ENCODE measurements at regions not wholly inside any gene's neighbourhood (a gene's known extent, or its start where the extent isn't known, plus 50 kb on each side); places are given as distances from the start of the nearest gene placed in this dataset.

DNA sequence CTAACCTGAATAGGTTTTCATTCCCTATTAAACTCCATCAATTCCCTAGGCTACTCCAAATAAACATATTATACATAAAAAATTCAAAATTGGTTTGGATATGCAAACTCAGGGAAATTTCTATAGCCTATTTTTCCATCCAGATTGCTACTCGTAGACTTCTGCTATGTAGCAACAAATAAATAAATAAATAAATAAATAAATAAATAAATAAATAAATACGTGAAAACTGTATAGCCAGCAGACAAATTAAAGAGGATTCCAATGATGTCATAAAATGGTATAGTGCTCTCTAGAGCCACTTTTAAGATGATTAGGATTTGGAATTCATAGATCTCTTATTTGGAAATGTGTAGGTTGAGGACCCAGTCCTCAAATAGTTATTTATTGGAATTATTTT, 1193.2 kb upstream of the NUDT12 start:
- H3K27me3 Mint-ChIP-seq (ENCODE audit: low read depth), result no peaks in the 10 kb centered on the region
- H3K9me3 Mint-ChIP-seq, result no peaks in the 10 kb centered on the region
- H3K4me3 Mint-ChIP-seq, result no peak overlapping the region
- CTCF ChIA-PET, result no interaction called here
- H3K27ac Mint-ChIP-seq, result no peak overlapping the region
- no peaks in the 10 kb centered on the region for H3K4me1 Mint-ChIP-seq (ENCODE audit: low read depth)
- no peaks in the 10 kb centered on the region for H3K36me3 Mint-ChIP-seq (ENCODE audit: low read depth)
- DNase-seq, result no peak
- intact Hi-C loops (cut with micrococcal nuclease), result no loop called here

GRCh38 chr5:104754311-104754995, 1191.9 kb upstream of the NUDT12 start:
- H3K4me3 Mint-ChIP-seq, result no peak overlapping the region
- H3K27me3 Mint-ChIP-seq (ENCODE audit: low read depth), result no peaks in the 10 kb centered on the region
- H3K9me3 Mint-ChIP-seq, result no peaks in the 10 kb centered on the region
- intact Hi-C loops (cut with micrococcal nuclease), result no loop called here
- H3K36me3 Mint-ChIP-seq (ENCODE audit: low read depth), result no peaks in the 10 kb centered on the region
- CTCF ChIA-PET, result no interaction called here
- no peaks in the 10 kb centered on the region for H3K4me1 Mint-ChIP-seq (ENCODE audit: low read depth)
- DNase-seq, result no peak
- no peak overlapping the region for H3K27ac Mint-ChIP-seq

GRCh38 chr5:104751969-104752368, 1189.4 kb upstream of the NUDT12 start:
- peaks cover 7% of the 10 kb centered on the region for H3K9me3 Mint-ChIP-seq
- CTCF ChIA-PET, result no interaction called here
- no peak overlapping the region for H3K4me3 Mint-ChIP-seq
- no peak for DNase-seq
- no peaks in the 10 kb centered on the region for H3K4me1 Mint-ChIP-seq (ENCODE audit: low read depth)
- H3K27me3 Mint-ChIP-seq (ENCODE audit: low read depth), result no peaks in the 10 kb centered on the region
- intact Hi-C loops (cut with micrococcal nuclease), result no loop called here
- H3K36me3 Mint-ChIP-seq (ENCODE audit: low read depth), result no peaks in the 10 kb centered on the region
- no peak overlapping the region for H3K27ac Mint-ChIP-seq

DNA sequence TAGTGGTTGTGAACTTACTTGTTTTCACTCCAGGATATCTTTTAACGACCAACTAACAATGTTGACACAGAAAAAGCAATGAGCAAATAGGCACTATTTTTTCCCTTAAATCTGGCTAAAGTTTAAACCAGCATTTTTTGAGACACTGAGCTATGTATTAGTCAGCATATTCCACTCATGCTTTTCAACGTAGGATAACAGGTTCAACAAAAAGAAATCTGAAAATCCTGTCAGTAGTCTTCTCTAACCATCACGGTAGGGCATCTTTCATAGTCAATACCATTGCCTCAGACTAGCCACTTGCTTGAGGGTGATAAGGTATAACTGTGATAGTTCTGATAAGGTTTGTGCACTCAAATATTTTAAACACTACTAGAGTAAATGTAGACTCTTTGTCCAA, 1177.3 kb upstream of the NUDT12 start:
- intact Hi-C loops (cut with micrococcal nuclease), result no loop called here
- DNase-seq, result no peak
- H3K4me1 Mint-ChIP-seq (ENCODE audit: low read depth), result no peaks in the 10 kb centered on the region
- CTCF ChIA-PET, result no interaction called here
- peaks cover 4% of the 10 kb centered on the region for H3K9me3 Mint-ChIP-seq
- no peaks in the 10 kb centered on the region for H3K36me3 Mint-ChIP-seq (ENCODE audit: low read depth)
- no peak overlapping the region for H3K27ac Mint-ChIP-seq
- no peaks in the 10 kb centered on the region for H3K27me3 Mint-ChIP-seq (ENCODE audit: low read depth)
- H3K4me3 Mint-ChIP-seq, result no peak overlapping the region

DNA sequence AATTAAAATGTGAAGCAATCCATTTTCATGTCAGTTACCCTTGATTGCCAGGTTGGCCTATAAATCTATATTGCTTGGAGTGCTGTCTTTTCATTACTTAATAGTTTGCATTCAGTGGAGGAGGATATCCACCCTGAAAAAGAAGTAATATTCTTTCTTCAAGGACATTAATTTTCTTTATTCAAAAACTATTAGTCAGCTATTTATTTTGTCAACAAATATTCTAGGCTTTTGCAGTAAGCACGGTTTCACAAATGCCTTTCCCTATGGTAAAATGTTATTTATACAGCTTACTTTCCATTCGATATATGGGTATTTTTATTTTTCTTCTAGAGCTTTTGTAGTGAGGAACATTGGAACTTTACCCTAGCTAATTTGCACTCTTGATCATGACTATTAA, 1176.9 kb upstream of the NUDT12 start:
- Mint-ChIP-seq H3K36me3 (ENCODE audit: low read depth) (no peaks in the 10 kb centered on the region), H3K9me3 (peaks cover 3% of the 10 kb centered on the region), H3K27ac (no peak overlapping the region), H3K4me1 (ENCODE audit: low read depth) (no peaks in the 10 kb centered on the region), H3K4me3 (no peak overlapping the region), H3K27me3 (ENCODE audit: low read depth) (no peaks in the 10 kb centered on the region)
- CTCF ChIA-PET, result no interaction called here
- intact Hi-C loops (cut with micrococcal nuclease), result no loop called here
- no peak for DNase-seq

GRCh38 chr5:104736073-104736472, 1173.5 kb upstream of the NUDT12 start:
- Mint-ChIP-seq H3K36me3 (ENCODE audit: low read depth) (no peaks in the 10 kb centered on the region), H3K27ac (no peak overlapping the region), H3K27me3 (ENCODE audit: low read depth) (no peaks in the 10 kb centered on the region), H3K9me3 (no peaks in the 10 kb centered on the region), H3K4me1 (ENCODE audit: low read depth) (no peaks in the 10 kb centered on the region), H3K4me3 (no peak overlapping the region)
- DNase-seq, result no peak
- CTCF ChIA-PET, result no interaction called here
- intact Hi-C loops (cut with micrococcal nuclease), result no loop called here

DNA sequence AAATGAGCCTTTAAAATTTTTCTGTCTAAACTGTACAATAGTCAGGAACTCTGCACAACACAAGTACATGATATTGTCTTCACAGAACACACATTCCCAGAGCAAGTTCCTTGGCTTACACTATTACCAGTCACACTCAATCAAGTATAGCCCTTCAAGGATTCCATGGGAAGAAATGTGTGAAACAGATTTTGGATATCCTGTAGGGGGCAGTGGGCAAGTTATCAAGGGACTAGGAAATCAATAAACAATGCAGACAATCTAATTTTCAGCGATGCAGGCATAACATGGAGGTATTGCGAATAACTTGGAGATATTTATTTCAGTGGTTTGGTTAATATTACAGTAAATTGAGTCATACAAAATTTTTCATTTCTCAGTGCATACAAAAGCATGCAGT, 1171.5 kb upstream of the NUDT12 start:
- no peaks in the 10 kb centered on the region for H3K36me3 Mint-ChIP-seq (ENCODE audit: low read depth)
- intact Hi-C loops (cut with micrococcal nuclease), result no loop called here
- no peak for DNase-seq
- no peaks in the 10 kb centered on the region for H3K27me3 Mint-ChIP-seq (ENCODE audit: low read depth)
- H3K4me1 Mint-ChIP-seq (ENCODE audit: low read depth), result no peaks in the 10 kb centered on the region
- CTCF ChIA-PET, result no interaction called here
- peaks cover 3% of the 10 kb centered on the region for H3K9me3 Mint-ChIP-seq
- no peak overlapping the region for H3K4me3 Mint-ChIP-seq
- no peak overlapping the region for H3K27ac Mint-ChIP-seq

- H3K9me3 Mint-ChIP-seq, result peaks cover 3% of the 10 kb centered on the region
- intact Hi-C loops (cut with micrococcal nuclease), result no loop called here
- DNase-seq, result no peak
- CTCF ChIA-PET, result no interaction called here
- no peaks in the 10 kb centered on the region for H3K36me3 Mint-ChIP-seq (ENCODE audit: low read depth)
- no peaks in the 10 kb centered on the region for H3K4me1 Mint-ChIP-seq (ENCODE audit: low read depth)
- no peaks in the 10 kb centered on the region for H3K27me3 Mint-ChIP-seq (ENCODE audit: low read depth)
- H3K27ac Mint-ChIP-seq, result no peak overlapping the region
- no peak overlapping the region for H3K4me3 Mint-ChIP-seq
Measured at GRCh38 chr5:104733063-104733669, 1170.6 kb upstream of the NUDT12 start.

DNA sequence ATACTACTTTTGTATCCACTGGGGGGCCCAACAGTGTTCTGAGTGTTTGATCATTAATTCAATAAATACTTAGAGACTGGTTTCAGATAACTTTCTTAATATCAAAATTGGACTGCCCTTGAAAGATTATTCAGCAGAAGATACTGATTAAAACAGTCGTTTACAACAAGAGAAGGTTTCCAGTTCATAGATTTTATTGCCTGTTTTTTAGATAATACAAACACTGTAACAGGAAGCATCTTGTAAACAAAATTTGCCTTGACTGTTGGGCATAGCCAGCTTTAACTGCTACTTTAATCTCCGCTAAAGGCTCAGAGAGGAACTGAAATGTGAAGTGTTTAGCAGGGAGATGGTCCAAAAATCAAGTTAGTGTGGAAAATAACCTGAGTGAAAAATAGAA, 1168.7 kb upstream of the NUDT12 start:
- intact Hi-C loops (cut with micrococcal nuclease), result no loop called here
- Mint-ChIP-seq H3K9me3 (peaks cover 3% of the 10 kb centered on the region), H3K36me3 (ENCODE audit: low read depth) (no peaks in the 10 kb centered on the region), H3K4me3 (no peak overlapping the region), H3K4me1 (ENCODE audit: low read depth) (no peaks in the 10 kb centered on the region), H3K27ac (no peak overlapping the region), H3K27me3 (ENCODE audit: low read depth) (no peaks in the 10 kb centered on the region)
- CTCF ChIA-PET, result no interaction called here
- DNase-seq, result no peak

DNA sequence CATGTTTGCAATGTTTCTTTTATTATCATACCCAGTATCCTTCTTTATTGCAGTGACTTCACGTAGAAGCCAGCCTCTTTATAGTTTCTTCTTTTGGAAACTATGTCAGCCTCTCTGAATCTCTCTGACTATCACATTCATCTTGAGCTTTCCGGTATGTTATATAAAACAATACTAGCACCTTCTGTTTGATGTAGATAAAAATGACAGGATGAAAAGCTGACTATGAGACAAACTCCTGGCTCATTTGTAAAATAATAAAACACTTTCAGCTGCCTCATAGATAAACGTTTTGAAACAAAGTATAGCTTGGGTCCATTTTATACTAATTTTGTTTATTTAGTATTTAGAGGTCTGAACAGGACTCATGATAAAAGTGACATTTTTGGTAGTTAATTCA, 1145.4 kb upstream of the NUDT12 start:
- Mint-ChIP-seq H3K4me1 (ENCODE audit: low read depth) (no peaks in the 10 kb centered on the region), H3K4me3 (no peak overlapping the region), H3K36me3 (ENCODE audit: low read depth) (no peaks in the 10 kb centered on the region), H3K9me3 (peaks cover 20% of the 10 kb centered on the region), H3K27ac (no peak overlapping the region), H3K27me3 (ENCODE audit: low read depth) (no peaks in the 10 kb centered on the region)
- CTCF ChIA-PET, result interaction anchor here (0.7 kb wide), 1 partner anchor 985 kb away, joined by 4 read pairs; no protein-coding TSS in a partner anchor
- no peak for DNase-seq
- intact Hi-C loops (cut with micrococcal nuclease), result no loop called here

GRCh38 chr5:104706600-104706999, 1144.0 kb upstream of the NUDT12 start:
- H3K9me3 Mint-ChIP-seq, result peaks cover 10% of the 10 kb centered on the region
- H3K4me3 Mint-ChIP-seq, result no peak overlapping the region
- H3K27ac Mint-ChIP-seq, result no peak overlapping the region
- CTCF ChIA-PET, result no interaction called here
- DNase-seq, result no peak
- no peaks in the 10 kb centered on the region for H3K27me3 Mint-ChIP-seq (ENCODE audit: low read depth)
- H3K4me1 Mint-ChIP-seq (ENCODE audit: low read depth), result no peaks in the 10 kb centered on the region
- H3K36me3 Mint-ChIP-seq (ENCODE audit: low read depth), result no peaks in the 10 kb centered on the region
- intact Hi-C loops (cut with micrococcal nuclease), result no loop called here

GRCh38 chr5:104702212-104702611, 1139.6 kb upstream of the NUDT12 start:
- no peak overlapping the region for H3K27ac Mint-ChIP-seq
- CTCF ChIA-PET, result no interaction called here
- no peak overlapping the region for H3K4me3 Mint-ChIP-seq
- no peaks in the 10 kb centered on the region for H3K36me3 Mint-ChIP-seq (ENCODE audit: low read depth)
- H3K9me3 Mint-ChIP-seq, result peaks cover 13% of the 10 kb centered on the region
- H3K4me1 Mint-ChIP-seq (ENCODE audit: low read depth), result no peaks in the 10 kb centered on the region
- H3K27me3 Mint-ChIP-seq (ENCODE audit: low read depth), result no peaks in the 10 kb centered on the region
- intact Hi-C loops (cut with micrococcal nuclease), result no loop called here
- no peak for DNase-seq

- no peak for DNase-seq
- H3K9me3 Mint-ChIP-seq, result peaks cover 13% of the 10 kb centered on the region
- CTCF ChIA-PET, result no interaction called here
- no peaks in the 10 kb centered on the region for H3K36me3 Mint-ChIP-seq (ENCODE audit: low read depth)
- no peaks in the 10 kb centered on the region for H3K4me1 Mint-ChIP-seq (ENCODE audit: low read depth)
- H3K27me3 Mint-ChIP-seq (ENCODE audit: low read depth), result no peaks in the 10 kb centered on the region
- no peak overlapping the region for H3K27ac Mint-ChIP-seq
- no peak overlapping the region for H3K4me3 Mint-ChIP-seq
- intact Hi-C loops (cut with micrococcal nuclease), result no loop called here
Measured at GRCh38 chr5:104699438-104699837, 1136.8 kb upstream of the NUDT12 start.

Data from activated naive CD4-positive, alpha-beta T cell treated with anti-CD3 and anti-CD28 coated beads for 36 hours (primary cell).